CD8-positive, alpha-beta memory T cell (primary cell): ENCODE measurements at regions not wholly inside any gene's neighbourhood (a gene's known extent, or its start where the extent isn't known, plus 50 kb on each side); places are given as distances from the start of the nearest gene placed in this dataset.

Experiments used
- CTCF ChIA-PET: fragments of 350-600 bp; sonication (Branson Sonifier 250); formaldehyde crosslinking; loops from one replicate; lab custom pipeline; 2021; ENCODE audit warnings: antibody characterized with exemption; lab: Charles Lee
- POLR2A ChIA-PET: fragments of 350-600 bp; sonication (Branson Sonifier 250); formaldehyde crosslinking; loops from one replicate; lab custom pipeline; 2021; ENCODE audit warnings: antibody characterized with exemption; lab: Charles Lee
- DNase-seq, 5 donors: peaks; one replicate each; pipeline versions ENCODE4 v3.0.0 to v3.0.0-alpha.2; 2020 to 2022; ENCODE audit warnings: mixed read lengths in 1 of 5
- H3K27ac ChIP-seq: one replicate; pipeline ENCODE4 v1.7.0; 2013; ENCODE audit warnings: low read depth, mild to moderate bottlenecking, low read length, moderate library complexity
- H3K27me3 ChIP-seq: 2 replicates; pipeline ENCODE4 v1.7.0; 2013; ENCODE audit warnings: low read length, mild to moderate bottlenecking; ENCODE audit not compliant: insufficient read depth, poor library complexity, severe bottlenecking
- H3K36me3 ChIP-seq: 2 replicates; pipeline ENCODE4 v1.7.0; 2013; ENCODE audit warnings: mild to moderate bottlenecking, low read length, moderate library complexity; ENCODE audit not compliant: insufficient read depth
- H3K4me1 ChIP-seq: 2 replicates; pipeline ENCODE4 v1.7.0; 2013; ENCODE audit warnings: mild to moderate bottlenecking, low read length, moderate library complexity; ENCODE audit not compliant: insufficient read depth
- H3K4me3 ChIP-seq: 2 replicates; pipeline ENCODE4 v1.7.0; 2013; ENCODE audit warnings: mild to moderate bottlenecking, low read length
- H3K9me3 ChIP-seq: 2 replicates; pipeline ENCODE4 v1.7.0; 2013; ENCODE audit warnings: mild to moderate bottlenecking, low read length
- H3K27ac Mint-ChIP-seq, 8 donors: one replicate each; pipeline ENCODE4 v1.8.0; 2020 to 2021; ENCODE audit warnings: mixed read lengths in 8 of 8, mild to moderate bottlenecking in 6 of 8, inconsistent platforms in 3 of 8, moderate library complexity in 3 of 8
- H3K27me3 Mint-ChIP-seq, 2 donors: one replicate each; pipeline ENCODE4 v1.8.0; 2020 to 2021; ENCODE audit warnings: mixed read lengths in 2 of 2, mild to moderate bottlenecking in 1 of 2, moderate library complexity in 1 of 2
- H3K36me3 Mint-ChIP-seq, 3 donors: one replicate each; pipeline ENCODE4 v1.8.0; 2020 to 2021; ENCODE audit warnings: mixed read lengths in 3 of 3, inconsistent platforms in 1 of 3, mild to moderate bottlenecking in 1 of 3
- H3K4me1 Mint-ChIP-seq, 3 donors: one replicate each; pipeline ENCODE4 v1.8.0; 2020 to 2021; ENCODE audit warnings: mixed read lengths in 3 of 3, inconsistent platforms in 1 of 3, mild to moderate bottlenecking in 1 of 3
- H3K4me3 Mint-ChIP-seq, 7 donors: one replicate each; pipeline ENCODE4 v1.8.0; 2020 to 2021; ENCODE audit warnings: mixed read lengths in 7 of 7, mild to moderate bottlenecking in 6 of 7, moderate library complexity in 4 of 7, inconsistent platforms in 2 of 7
- H3K9me3 Mint-ChIP-seq, 5 donors: one replicate each; pipeline ENCODE4 v1.8.0; 2020 to 2022; ENCODE audit warnings: mixed read lengths in 5 of 5, mild to moderate bottlenecking in 3 of 5, moderate library complexity in 2 of 5, inconsistent platforms in 1 of 5

DNA sequence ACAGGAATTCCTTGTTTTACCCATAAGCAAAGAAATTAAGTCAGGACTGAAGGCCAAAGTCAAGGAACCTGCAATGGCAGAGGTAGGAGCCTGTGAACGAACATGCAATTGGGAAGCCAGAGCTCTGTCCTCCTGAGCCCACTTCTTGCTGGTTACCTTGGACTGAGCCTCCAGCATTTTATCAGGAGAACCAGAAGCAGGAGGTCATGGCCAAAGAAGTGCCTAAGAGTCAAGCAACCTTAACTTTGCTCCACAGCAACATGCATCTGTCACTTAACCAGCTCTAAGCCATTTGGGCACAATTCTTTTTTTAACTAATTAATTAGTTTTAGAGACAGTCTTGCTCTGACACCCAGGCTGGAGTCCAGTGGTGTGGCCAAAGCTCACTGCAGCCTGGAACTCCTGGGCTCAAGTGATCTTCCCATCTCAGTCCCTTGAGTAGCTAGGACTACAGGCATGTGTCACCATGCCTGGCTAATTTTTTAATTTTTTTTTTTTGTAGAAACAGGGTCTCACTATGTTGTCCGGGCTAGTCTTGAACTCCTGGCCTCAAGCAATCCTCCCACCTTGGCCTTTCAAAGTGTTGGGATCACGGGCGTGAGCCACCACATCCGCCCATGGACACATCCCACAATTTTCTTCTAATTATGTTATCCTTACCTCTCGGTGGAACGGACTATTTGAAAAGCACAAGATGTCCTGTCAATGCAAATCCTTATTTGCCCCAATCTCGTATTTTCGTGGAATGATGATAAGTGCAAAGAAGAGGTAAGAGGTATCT lies 334.2 kb downstream of the CD83 start:
- no peaks in the 10 kb centered on the region for H3K9me3 ChIP-seq
- H3K4me1 ChIP-seq: peaks cover 44% of the 10 kb centered on the region
- H3K27me3 ChIP-seq: no peaks in the 10 kb centered on the region
- H3K9me3 Mint-ChIP-seq: peaks cover 0 to 3% (median 0%) of the 10 kb centered on the region in 5 donors
- H3K4me3 Mint-ChIP-seq: no peak overlapping the region
- ChIA-PET CTCF (no interaction called here), POLR2A (interaction anchor here (0.6 kb wide), 1 partner anchor 425 kb away, joined by 5 read pairs; no protein-coding TSS in a partner anchor)
- DNase-seq: no peak
- peaks cover 0 to 1% (median 0%) of the 10 kb centered on the region in 3 donors for H3K36me3 Mint-ChIP-seq
- peaks cover 43 to 51% (median 45%) of the 10 kb centered on the region in 3 donors for H3K4me1 Mint-ChIP-seq
- no peak overlapping the region for H3K4me3 ChIP-seq
- peak overlapping the region in 1 of 8 donors; percentile 13 for H3K27ac Mint-ChIP-seq
- no peaks in the 10 kb centered on the region for H3K27me3 Mint-ChIP-seq
- peak overlapping the region; percentile 59 for H3K27ac ChIP-seq
- H3K36me3 ChIP-seq: no peaks in the 10 kb centered on the region

- no peaks in the 10 kb centered on the region for H3K36me3 ChIP-seq
- peak overlapping the region; percentile 38 for H3K4me3 ChIP-seq
- ChIA-PET CTCF (interaction anchor here (1.4 kb wide), 1 partner anchor 17 kb away, joined by 3 read pairs; no protein-coding TSS in a partner anchor), POLR2A (no interaction called here)
- Mint-ChIP-seq H3K27me3 (peaks cover 0 to 1% of the 10 kb centered on the region in 2 donors), H3K9me3 (peaks cover 0 to under 1% (median 0%) of the 10 kb centered on the region in 5 donors), H3K4me1 (peaks cover 43 to 51% (median 45%) of the 10 kb centered on the region in 3 donors), H3K36me3 (peaks cover 0 to 1% (median 0%) of the 10 kb centered on the region in 3 donors), H3K4me3 (peak overlapping the region; percentile 3 to 66 (median 62)), H3K27ac (peak overlapping the region in 7 of 8 donors; percentile 3 to 67 (median 31))
- peak in 4 of 5 donors; percentile 15 to 60 (median 54) for DNase-seq
- H3K9me3 ChIP-seq: no peaks in the 10 kb centered on the region
- H3K27ac ChIP-seq: peak overlapping the region; percentile 59
- peaks cover 44% of the 10 kb centered on the region for H3K4me1 ChIP-seq
- H3K27me3 ChIP-seq: no peaks in the 10 kb centered on the region
Measured at GRCh38 chr6:14452567-14453527, 335.3 kb downstream of the CD83 start.

GRCh38 chr6:14453712-14454472 lies 336.3 kb downstream of the CD83 start:
- no peaks in the 10 kb centered on the region for H3K36me3 Mint-ChIP-seq
- ChIA-PET CTCF (interaction anchor here (0.8 to 1.4 kb wide), 2 partner anchors 9 to 18 kb away, joined by 3 read pairs; no protein-coding TSS in a partner anchor), POLR2A (interaction anchor here (0.6 kb wide), 1 partner anchor 986 kb away, joined by 3 read pairs; no protein-coding TSS in a partner anchor)
- Histone ChIP-seq H3K27ac (peak overlapping the region; percentile 59), H3K27me3 (no peaks in the 10 kb centered on the region), H3K4me3 (peak overlapping the region; percentile 38), H3K4me1 (peaks cover 44% of the 10 kb centered on the region), H3K36me3 (no peaks in the 10 kb centered on the region), H3K9me3 (no peaks in the 10 kb centered on the region)
- peaks cover 0 to 1% of the 10 kb centered on the region in 2 donors for H3K27me3 Mint-ChIP-seq
- peak overlapping the region in 2 of 8 donors; percentile 30 to 67 for H3K27ac Mint-ChIP-seq
- H3K4me3 Mint-ChIP-seq: peak overlapping the region in 6 of 7 donors; percentile 18 to 66 (median 62)
- H3K4me1 Mint-ChIP-seq: peaks cover 43 to 51% (median 45%) of the 10 kb centered on the region in 3 donors
- DNase-seq: no peak
- no peaks in the 10 kb centered on the region for H3K9me3 Mint-ChIP-seq

DNA sequence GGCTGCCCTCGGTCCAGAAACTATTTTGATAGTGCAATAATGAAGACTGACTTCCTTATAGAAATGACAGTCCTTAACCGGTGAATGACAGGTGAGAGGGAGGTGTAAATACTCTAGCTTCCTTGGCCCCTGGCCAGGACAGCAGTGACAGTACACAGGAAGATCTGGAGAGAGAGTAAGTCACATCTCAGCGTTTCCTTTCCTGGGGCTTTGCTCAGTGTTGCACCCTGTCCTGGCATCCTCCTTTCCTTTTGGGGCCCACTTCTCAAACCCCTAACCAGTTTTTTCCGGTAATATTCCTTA lies 336.9 kb downstream of the CD83 start:
- Mint-ChIP-seq H3K4me3 (peak overlapping the region in 5 of 7 donors; percentile 11 to 56 (median 29)), H3K36me3 (no peaks in the 10 kb centered on the region), H3K4me1 (peaks cover 40 to 49% (median 42%) of the 10 kb centered on the region in 3 donors), H3K27ac (peak overlapping the region in 3 of 8 donors; percentile 26 to 85 (median 47)), H3K9me3 (no peaks in the 10 kb centered on the region), H3K27me3 (peaks cover 0 to 1% of the 10 kb centered on the region in 2 donors)
- no peaks in the 10 kb centered on the region for H3K36me3 ChIP-seq
- H3K4me3 ChIP-seq: no peak overlapping the region
- ChIA-PET POLR2A (interaction anchor here (0.6 kb wide), 1 partner anchor 987 kb away, joined by 3 read pairs; no protein-coding TSS in a partner anchor), CTCF (interaction anchor here (0.8 to 1.4 kb wide), 2 partner anchors 9 to 19 kb away, joined by 3 read pairs; no protein-coding TSS in a partner anchor)
- H3K9me3 ChIP-seq: no peaks in the 10 kb centered on the region
- H3K27me3 ChIP-seq: no peaks in the 10 kb centered on the region
- DNase-seq: peak in 3 of 5 donors; percentile 17 to 56 (median 26)
- no peak overlapping the region for H3K27ac ChIP-seq
- peaks cover 42% of the 10 kb centered on the region for H3K4me1 ChIP-seq

GRCh38 chr6:14455427-14455826 lies 337.9 kb downstream of the CD83 start:
- ChIA-PET CTCF (no interaction called here), POLR2A (no interaction called here)
- H3K27ac ChIP-seq: no peak overlapping the region
- peaks cover 0 to 4% of the 10 kb centered on the region in 2 donors for H3K27me3 Mint-ChIP-seq
- no peaks in the 10 kb centered on the region for H3K9me3 Mint-ChIP-seq
- no peaks in the 10 kb centered on the region for H3K36me3 ChIP-seq
- no peaks in the 10 kb centered on the region for H3K36me3 Mint-ChIP-seq
- no peak overlapping the region for H3K4me3 ChIP-seq
- H3K9me3 ChIP-seq: no peaks in the 10 kb centered on the region
- no peaks in the 10 kb centered on the region for H3K27me3 ChIP-seq
- no peak for DNase-seq
- peaks cover 37% of the 10 kb centered on the region for H3K4me1 ChIP-seq
- H3K4me3 Mint-ChIP-seq: peak overlapping the region in 1 of 7 donors; percentile 38
- H3K27ac Mint-ChIP-seq: no peak overlapping the region
- H3K4me1 Mint-ChIP-seq: peaks cover 33 to 40% (median 33%) of the 10 kb centered on the region in 3 donors

GRCh38 chr6:14455876-14456648 lies 338.5 kb downstream of the CD83 start:
- Mint-ChIP-seq H3K4me1 (peaks cover 30 to 35% (median 33%) of the 10 kb centered on the region in 3 donors), H3K27ac (no peak overlapping the region), H3K4me3 (peak overlapping the region in 1 of 7 donors; percentile 38), H3K27me3 (peaks cover 0 to 7% of the 10 kb centered on the region in 2 donors), H3K9me3 (no peaks in the 10 kb centered on the region), H3K36me3 (no peaks in the 10 kb centered on the region)
- H3K36me3 ChIP-seq: no peaks in the 10 kb centered on the region
- ChIA-PET CTCF (no interaction called here), POLR2A (no interaction called here)
- no peaks in the 10 kb centered on the region for H3K27me3 ChIP-seq
- DNase-seq: no peak
- H3K9me3 ChIP-seq: no peaks in the 10 kb centered on the region
- peaks cover 37% of the 10 kb centered on the region for H3K4me1 ChIP-seq
- no peak overlapping the region for H3K27ac ChIP-seq
- no peak overlapping the region for H3K4me3 ChIP-seq

DNA sequence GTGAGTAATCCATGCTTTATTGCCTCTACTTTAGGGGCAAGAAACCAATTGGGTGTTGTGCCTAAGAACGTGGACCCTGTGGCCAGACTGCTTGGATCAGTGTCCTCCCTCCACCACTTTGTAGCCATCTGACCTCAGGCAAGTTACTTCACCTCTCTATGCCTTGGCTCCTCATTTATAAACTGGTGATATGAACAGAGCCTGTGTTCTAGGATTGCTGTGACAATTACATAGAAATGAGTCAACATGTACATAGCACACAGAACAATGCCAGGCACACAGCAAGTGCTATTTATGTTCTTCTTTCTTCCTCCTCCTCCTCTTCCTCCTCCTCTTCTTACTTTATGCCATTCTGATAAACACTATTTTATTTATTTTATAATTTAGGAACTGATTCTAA lies 339.4 kb downstream of the CD83 start:
- Mint-ChIP-seq H3K36me3 (peaks cover 0 to 3% (median 0%) of the 10 kb centered on the region in 3 donors), H3K27me3 (peaks cover 5 to 10% of the 10 kb centered on the region in 2 donors), H3K4me3 (no peak overlapping the region), H3K4me1 (peaks cover 30 to 33% (median 33%) of the 10 kb centered on the region in 3 donors), H3K9me3 (no peaks in the 10 kb centered on the region), H3K27ac (no peak overlapping the region)
- no peaks in the 10 kb centered on the region for H3K27me3 ChIP-seq
- H3K4me1 ChIP-seq: peaks cover 34% of the 10 kb centered on the region
- DNase-seq: no peak
- no peak overlapping the region for H3K4me3 ChIP-seq
- ChIA-PET CTCF (no interaction called here), POLR2A (no interaction called here)
- no peak overlapping the region for H3K27ac ChIP-seq
- H3K9me3 ChIP-seq: no peaks in the 10 kb centered on the region
- no peaks in the 10 kb centered on the region for H3K36me3 ChIP-seq
